OCI-LY7 (cell line): ENCODE measurements at regions not wholly inside any gene's neighbourhood (a gene's known extent, or its start where the extent isn't known, plus 50 kb on each side); places are given as distances from the start of the nearest gene placed in this dataset.

ENCODE experiments used
- BruUV-seq: library from RNA; stranded (reverse); fragments of 400-500 nt; replicated peaks from 2 replicates; lab custom pipeline; 2021; lab: Mats Ljungman, UMichigan
- CTCF ChIA-PET: fragments of 300-600 bp; sonication (Branson Sonifier 250); formaldehyde crosslinking; loops from one replicate; lab custom pipeline; 2022; ENCODE audit warnings: antibody characterized with exemption; ENCODE audit not compliant: unreplicated experiment; lab: Charles Lee
- POLR2A ChIA-PET: fragments of 300-600 bp; sonication (Branson Sonifier 250); formaldehyde crosslinking; loops from one replicate; lab custom pipeline; 2022; ENCODE audit warnings: antibody characterized with exemption; lab: Charles Lee
- DNase-seq: peaks from one replicate; pipeline ENCODE4 v3.0.0-alpha.2; 2015; ENCODE audit warnings: low spot score
- H2AFZ ChIP-seq: fragments of 200-600 bp; sonication (generic), shearing (Covaris generic); 2 replicates; pipeline ENCODE4 v1.6.1; 2014; ENCODE audit warnings: mild to moderate bottlenecking, antibody characterized with exemption, low read length, moderate library complexity
- H3K27ac ChIP-seq: fragments of 200-600 bp; sonication (generic); 2 replicates; pipeline ENCODE4 v1.5.1; 2014; ENCODE audit warnings: mixed run types, low read depth, mild to moderate bottlenecking, moderate library complexity, low read length, inconsistent platforms; ENCODE audit not compliant: poor library complexity, severe bottlenecking
- H3K36me3 ChIP-seq: fragments of 200-600 bp; sonication (generic); 2 replicates; pipeline ENCODE4 v1.6.1; 2014; ENCODE audit warnings: mild to moderate bottlenecking, antibody characterized with exemption, low read length, moderate library complexity, mixed read lengths; ENCODE audit not compliant: insufficient read depth
- H3K4me1 ChIP-seq: fragments of 200-600 bp; sonication (generic); 2 replicates; pipeline ENCODE4 v1.5.1; 2014; ENCODE audit warnings: mild to moderate bottlenecking, low read length; ENCODE audit not compliant: insufficient read depth, poor library complexity, severe bottlenecking
- H3K4me2 ChIP-seq: fragments of 200-600 bp; sonication (generic); 2 replicates; pipeline ENCODE4 v1.6.1; 2014; ENCODE audit warnings: mild to moderate bottlenecking, low read length
- H3K4me3 ChIP-seq: fragments of 200-600 bp; sonication (generic); 2 replicates; pipeline ENCODE4 v1.5.1; 2014; ENCODE audit warnings: mild to moderate bottlenecking, low read depth, low read length; ENCODE audit not compliant: poor library complexity, severe bottlenecking
- H3K79me2 ChIP-seq: fragments of 200-600 bp; sonication (generic); 2 replicates; pipeline ENCODE4 v1.6.1; 2016; ENCODE audit warnings: low read depth, mild to moderate bottlenecking, low read length, moderate library complexity, mixed read lengths; ENCODE audit not compliant: insufficient read depth
- H3K9me2 ChIP-seq: fragments of 200-600 bp; sonication (generic); 2 replicates; pipeline ENCODE4 v1.6.1; 2016; ENCODE audit warnings: mild to moderate bottlenecking, low read length, mixed read lengths; ENCODE audit not compliant: insufficient read depth
- H3K9me3 ChIP-seq: fragments of 200-600 bp; sonication (generic); 2 replicates; pipeline ENCODE4 v1.6.1; 2014; ENCODE audit warnings: mild to moderate bottlenecking, mixed run types, low read length, mixed read lengths
- H4K20me1 ChIP-seq: fragments of 200-600 bp; sonication (generic); 2 replicates; pipeline ENCODE4 v1.6.1; 2014; ENCODE audit warnings: mild to moderate bottlenecking, antibody characterized with exemption, low read length, moderate library complexity, mixed read lengths; ENCODE audit not compliant: insufficient read depth
- CTCF ChIP-seq: fragments of 200-600 bp; sonication (generic); conservative IDR thresholded peaks from 2 replicates; pipeline ENCODE4 v1.5.1; 2014; ENCODE audit warnings: mild to moderate bottlenecking, antibody characterized with exemption, low read length, moderate library complexity, mixed read lengths
- EZH2phosphoT487 ChIP-seq: fragments of 200-600 bp; sonication (generic); IDR thresholded peaks from 2 replicates; pipeline ENCODE4 v1.6.1; 2018; ENCODE audit warnings: low read depth, borderline replicate concordance, mild to moderate bottlenecking, mixed run types, antibody characterized with exemption, low read length, moderate library complexity, mixed read lengths
- intact Hi-C: fragments of 100-400 bp; cut with micrococcal nuclease; formaldehyde crosslinking; loops from one replicate; pipeline ENCODE4 v1.10.0; 2022; ENCODE audit not compliant: unreplicated experiment

DNA sequence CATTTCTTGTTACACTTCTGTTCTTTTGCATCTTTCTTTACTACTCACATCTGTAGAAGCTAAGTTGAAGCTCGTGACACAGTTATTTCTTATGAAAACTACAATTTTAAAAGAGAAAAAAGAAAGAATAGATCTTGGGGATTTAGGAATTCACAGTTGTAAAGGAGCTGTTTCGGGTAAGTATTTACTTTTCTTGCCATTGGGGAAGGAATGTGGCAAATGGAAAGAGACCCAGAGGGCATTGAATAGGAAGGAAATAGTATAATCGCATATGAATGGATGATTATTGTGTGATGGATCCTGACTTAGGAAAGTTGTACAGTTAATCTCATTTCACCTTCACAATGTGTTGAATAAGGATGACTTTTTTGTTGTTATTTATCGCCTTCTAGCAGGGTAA is 914.1 kb upstream of the CDH8 start:
- no peak overlapping the region for H3K4me2 ChIP-seq
- DNase-seq: no peak
- no peak for TF ChIP-seq CTCF
- TF ChIP-seq EZH2phosphoT487: no peak
- no peaks in the 10 kb centered on the region for H3K9me2 ChIP-seq
- H4K20me1 ChIP-seq: no peaks in the 10 kb centered on the region
- H3K27ac ChIP-seq: no peak overlapping the region
- intact Hi-C loops: no loop called here
- no peak overlapping the region for H2AFZ ChIP-seq
- BruUV-seq: no TSS peak
- no peaks in the 10 kb centered on the region for H3K79me2 ChIP-seq
- H3K4me1 ChIP-seq: no peaks in the 10 kb centered on the region
- ChIA-PET POLR2A (interaction anchor here (1.0 kb wide), 1 partner anchor 17 kb away, joined by 3 read pairs; no protein-coding TSS in a partner anchor), CTCF (no interaction called here)
- no peaks in the 10 kb centered on the region for H3K9me3 ChIP-seq
- no peak overlapping the region for H3K4me3 ChIP-seq
- H3K36me3 ChIP-seq: no peaks in the 10 kb centered on the region

DNA sequence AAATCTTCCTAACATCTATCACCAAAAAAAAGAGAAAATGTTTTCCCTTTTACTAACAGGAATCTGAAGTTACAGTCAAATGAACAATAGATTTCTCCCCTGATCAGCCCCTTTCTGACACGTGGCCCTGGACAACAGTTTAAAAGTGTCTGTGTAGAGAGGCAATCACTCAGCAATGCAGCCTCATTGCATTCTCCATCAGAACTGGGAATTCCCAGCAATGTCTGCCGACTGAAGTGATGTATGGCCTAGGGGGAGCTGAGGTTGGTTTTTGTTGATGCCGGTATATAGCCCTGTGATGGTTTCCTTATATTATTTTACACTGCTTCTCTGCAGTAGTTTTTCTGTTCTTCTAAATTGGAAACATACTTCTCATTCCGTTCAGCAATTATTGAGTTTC is 904.3 kb upstream of the CDH8 start:
- no peaks in the 10 kb centered on the region for H3K9me2 ChIP-seq
- TF ChIP-seq CTCF: no peak
- no peak for TF ChIP-seq EZH2phosphoT487

GRCh38 chr16:62939687-62940086 is 903.4 kb upstream of the CDH8 start:
- Histone ChIP-seq H3K36me3 (no peaks in the 10 kb centered on the region), H3K79me2 (no peaks in the 10 kb centered on the region), H2AFZ (no peak overlapping the region), H3K9me3 (no peaks in the 10 kb centered on the region), H3K27ac (no peak overlapping the region), H3K9me2 (no peaks in the 10 kb centered on the region), H3K4me3 (no peak overlapping the region), H3K4me2 (no peak overlapping the region), H3K4me1 (no peaks in the 10 kb centered on the region), H4K20me1 (no peaks in the 10 kb centered on the region)
- BruUV-seq: no TSS peak
- POLR2A ChIA-PET: interaction anchor here (0.6 kb wide), 1 partner anchor 112 kb away, joined by 3 read pairs; no protein-coding TSS in a partner anchor
- TF ChIP-seq EZH2phosphoT487 (no peak), CTCF (no peak)
- no peak for DNase-seq
- CTCF ChIA-PET: no interaction called here
- intact Hi-C loops: no loop called here

More for the DNA sequence above, 904.3 kb upstream of the CDH8 start:
- H3K79me2 ChIP-seq: no peaks in the 10 kb centered on the region
- ChIA-PET CTCF (no interaction called here), POLR2A (no interaction called here)
- no peaks in the 10 kb centered on the region for H3K9me3 ChIP-seq
- intact Hi-C loops: no loop called here
- no peak overlapping the region for H3K27ac ChIP-seq
- no peak overlapping the region for H2AFZ ChIP-seq
- H3K4me1 ChIP-seq: no peaks in the 10 kb centered on the region
- no peaks in the 10 kb centered on the region for H4K20me1 ChIP-seq
- no TSS peak for BruUV-seq
- DNase-seq: no peak
- H3K4me3 ChIP-seq: no peak overlapping the region
- no peaks in the 10 kb centered on the region for H3K36me3 ChIP-seq
- H3K4me2 ChIP-seq: no peak overlapping the region
